Activated CD4-positive, alpha-beta T cell treated with anti-CD3 and anti-CD28 coated beads for 36 hours (primary cell): ENCODE measurements at regions not wholly inside any gene's neighbourhood (a gene's known extent, or its start where the extent isn't known, plus 50 kb on each side); places are given as distances from the start of the nearest gene placed in this dataset.

Source experiments
- ATAC-seq: fragments of 200-7000 bp; cut with Tn5 transposase; one replicate; pipeline ENCODE4 v1.10.0; 2021; ENCODE audit warnings: mild to moderate bottlenecking, moderate library complexity
- CTCF ChIA-PET: fragments of 350-600 bp; sonication (Branson Sonifier 250); formaldehyde crosslinking; loops from one replicate; lab custom pipeline; 2021; ENCODE audit warnings: antibody characterized with exemption; lab: Charles Lee
- POLR2A ChIA-PET: fragments of 350-600 bp; sonication (Branson Sonifier 250); formaldehyde crosslinking; loops from one replicate; lab custom pipeline; 2021; ENCODE audit warnings: antibody characterized with exemption, inconsistent platforms; lab: Charles Lee
- DNase-seq: peaks from one replicate; pipeline ENCODE4 v3.0.0-alpha.2; 2020
- H3K27ac Mint-ChIP-seq: one replicate; pipeline ENCODE4 v1.8.0; 2021; ENCODE audit warnings: mixed read lengths
- H3K27me3 Mint-ChIP-seq: one replicate; pipeline ENCODE4 v1.8.0; 2021; ENCODE audit warnings: mixed read lengths
- H3K36me3 Mint-ChIP-seq: one replicate; pipeline ENCODE4 v1.8.0; 2021; ENCODE audit warnings: low read depth, mixed read lengths
- H3K4me1 Mint-ChIP-seq: one replicate; pipeline ENCODE4 v1.8.0; 2021; ENCODE audit warnings: mixed read lengths
- H3K4me3 Mint-ChIP-seq: one replicate; pipeline ENCODE4 v1.8.0; 2021; ENCODE audit warnings: mild to moderate bottlenecking, moderate library complexity, mixed read lengths
- H3K9me3 Mint-ChIP-seq: one replicate; pipeline ENCODE4 v1.8.0; 2021; ENCODE audit warnings: low read depth, mixed read lengths
- intact Hi-C, 2 experiments: fragments of 100-400 bp; cut with DNase I in 1 of 2; cut with micrococcal nuclease in 1 of 2; formaldehyde crosslinking; loops; one replicate each; pipeline versions ENCODE4 v1.14.2 to v1.15.1; 2022 to 2024; cut with DNase I, micrococcal nuclease

- DNase-seq: no peak
- Mint-ChIP-seq H3K9me3 (no peaks in the 10 kb centered on the region), H3K4me3 (no peak overlapping the region), H3K27ac (no peak overlapping the region), H3K4me1 (no peaks in the 10 kb centered on the region), H3K36me3 (no peaks in the 10 kb centered on the region), H3K27me3 (peaks cover 3% of the 10 kb centered on the region)
- intact Hi-C loops: no loop called here
- ChIA-PET POLR2A (no interaction called here), CTCF (no interaction called here)
- ATAC-seq: no peak
Measured at GRCh38 chr11:105469931-105470330, 139.9 kb upstream of the GRIA4 start.

- CTCF ChIA-PET: no interaction called here
- intact Hi-C loops: no loop called here
Measured at GRCh38 chr11:105468154-105468553, 141.7 kb upstream of the GRIA4 start.

GRCh38 chr11:105466582-105467228, 143.2 kb upstream of the GRIA4 start:
- H3K27me3 Mint-ChIP-seq: peaks cover 3% of the 10 kb centered on the region
- H3K4me1 Mint-ChIP-seq: no peaks in the 10 kb centered on the region
- ChIA-PET CTCF (interaction anchor here (0.8 kb wide), 1 partner anchor 21 kb away, joined by 3 read pairs; no protein-coding TSS in a partner anchor), POLR2A (no interaction called here)
- no peak for DNase-seq
- H3K9me3 Mint-ChIP-seq: no peaks in the 10 kb centered on the region
- intact Hi-C loops: no loop called here
- no peak overlapping the region for H3K27ac Mint-ChIP-seq
- no peak for ATAC-seq
- no peaks in the 10 kb centered on the region for H3K36me3 Mint-ChIP-seq
- no peak overlapping the region for H3K4me3 Mint-ChIP-seq

More at GRCh38 chr11:105468154-105468553, 141.7 kb upstream of the GRIA4 start:
- no peaks in the 10 kb centered on the region for H3K36me3 Mint-ChIP-seq
- no peak overlapping the region for H3K4me3 Mint-ChIP-seq
- H3K4me1 Mint-ChIP-seq: no peaks in the 10 kb centered on the region
- peaks cover 3% of the 10 kb centered on the region for H3K27me3 Mint-ChIP-seq
- POLR2A ChIA-PET: no interaction called here
- ATAC-seq: no peak
- no peaks in the 10 kb centered on the region for H3K9me3 Mint-ChIP-seq
- DNase-seq: no peak
- H3K27ac Mint-ChIP-seq: no peak overlapping the region

- intact Hi-C loops: no loop called here
- Mint-ChIP-seq H3K4me3 (no peak overlapping the region), H3K27me3 (peaks cover 3% of the 10 kb centered on the region), H3K9me3 (no peaks in the 10 kb centered on the region), H3K36me3 (no peaks in the 10 kb centered on the region), H3K27ac (no peak overlapping the region), H3K4me1 (no peaks in the 10 kb centered on the region)
- POLR2A ChIA-PET: no interaction called here
- DNase-seq (no peak), ATAC-seq (no peak)
- CTCF ChIA-PET: no interaction called here
Measured at GRCh38 chr11:105458071-105458470, 151.8 kb upstream of the GRIA4 start.

- ATAC-seq (no peak), DNase-seq (no peak)
- peaks cover 3% of the 10 kb centered on the region for H3K27me3 Mint-ChIP-seq
- H3K36me3 Mint-ChIP-seq: no peaks in the 10 kb centered on the region
- H3K9me3 Mint-ChIP-seq: no peaks in the 10 kb centered on the region
- POLR2A ChIA-PET: no interaction called here
- no peak overlapping the region for H3K27ac Mint-ChIP-seq
- H3K4me1 Mint-ChIP-seq: no peaks in the 10 kb centered on the region
- intact Hi-C loops: no loop called here
- no peak overlapping the region for H3K4me3 Mint-ChIP-seq
- CTCF ChIA-PET: no interaction called here
Measured at GRCh38 chr11:105456950-105457349, 152.9 kb upstream of the GRIA4 start.

GRCh38 chr11:105449100-105449734, 160.7 kb upstream of the GRIA4 start:
- peaks cover 10% of the 10 kb centered on the region for H3K9me3 Mint-ChIP-seq
- no peak for DNase-seq
- POLR2A ChIA-PET: no interaction called here
- intact Hi-C loops: no loop called here
- H3K27ac Mint-ChIP-seq: no peak overlapping the region
- CTCF ChIA-PET: no interaction called here
- no peak for ATAC-seq
- H3K36me3 Mint-ChIP-seq: no peaks in the 10 kb centered on the region
- no peak overlapping the region for H3K4me3 Mint-ChIP-seq
- peaks cover 7% of the 10 kb centered on the region for H3K4me1 Mint-ChIP-seq
- H3K27me3 Mint-ChIP-seq: peaks cover 1% of the 10 kb centered on the region

- H3K4me3 Mint-ChIP-seq: no peak overlapping the region
- POLR2A ChIA-PET: no interaction called here
- H3K4me1 Mint-ChIP-seq: peaks cover 7% of the 10 kb centered on the region
- ATAC-seq (peak; percentile 49), DNase-seq (no peak)
- peaks cover 11% of the 10 kb centered on the region for H3K9me3 Mint-ChIP-seq
- CTCF ChIA-PET: no interaction called here
- H3K27me3 Mint-ChIP-seq: peaks cover 1% of the 10 kb centered on the region
- intact Hi-C loops: no loop called here
- H3K36me3 Mint-ChIP-seq: no peaks in the 10 kb centered on the region
- H3K27ac Mint-ChIP-seq: no peak overlapping the region
Measured at GRCh38 chr11:105448703-105449079, 161.2 kb upstream of the GRIA4 start.

GRCh38 chr11:105447936-105448702, 161.8 kb upstream of the GRIA4 start:
- no peak overlapping the region for H3K4me3 Mint-ChIP-seq
- POLR2A ChIA-PET: no interaction called here
- peaks cover 11% of the 10 kb centered on the region for H3K9me3 Mint-ChIP-seq
- DNase-seq (peak; percentile 54), ATAC-seq (peak; percentile 75)
- H3K27me3 Mint-ChIP-seq: peaks cover 1% of the 10 kb centered on the region
- CTCF ChIA-PET: no interaction called here
- intact Hi-C loops: no loop called here
- H3K36me3 Mint-ChIP-seq: no peaks in the 10 kb centered on the region
- no peak overlapping the region for H3K27ac Mint-ChIP-seq
- peaks cover 7% of the 10 kb centered on the region for H3K4me1 Mint-ChIP-seq

GRCh38 chr11:105443623-105444022, 166.2 kb upstream of the GRIA4 start:
- intact Hi-C loops: no loop called here
- Mint-ChIP-seq H3K36me3 (no peaks in the 10 kb centered on the region), H3K4me3 (no peak overlapping the region), H3K4me1 (peaks cover 7% of the 10 kb centered on the region), H3K9me3 (peaks cover 11% of the 10 kb centered on the region), H3K27ac (no peak overlapping the region), H3K27me3 (peaks cover 8% of the 10 kb centered on the region)
- ATAC-seq (no peak), DNase-seq (no peak)
- CTCF ChIA-PET: no interaction called here
- POLR2A ChIA-PET: no interaction called here

- ChIA-PET CTCF (no interaction called here), POLR2A (no interaction called here)
- DNase-seq (no peak), ATAC-seq (no peak)
- Mint-ChIP-seq H3K4me3 (no peak overlapping the region), H3K9me3 (no peaks in the 10 kb centered on the region), H3K27ac (no peak overlapping the region), H3K4me1 (no peaks in the 10 kb centered on the region), H3K27me3 (no peaks in the 10 kb centered on the region), H3K36me3 (no peaks in the 10 kb centered on the region)
- intact Hi-C loops: no loop called here
Measured at GRCh38 chr11:105432241-105432995, 177.5 kb upstream of the GRIA4 start.

GRCh38 chr11:105429096-105429910, 180.6 kb upstream of the GRIA4 start:
- ATAC-seq: no peak
- Mint-ChIP-seq H3K9me3 (no peaks in the 10 kb centered on the region), H3K27ac (no peak overlapping the region), H3K36me3 (no peaks in the 10 kb centered on the region), H3K27me3 (no peaks in the 10 kb centered on the region), H3K4me3 (no peak overlapping the region), H3K4me1 (no peaks in the 10 kb centered on the region)
- POLR2A ChIA-PET: no interaction called here
- CTCF ChIA-PET: interaction anchor here (0.8 kb wide), 1 partner anchor 12 kb away, joined by 4 read pairs; no protein-coding TSS in a partner anchor
- DNase-seq: no peak
- intact Hi-C loops: no loop called here
